IMR-90 (cell line): ENCODE measurements at regions not wholly inside any gene's neighbourhood (a gene's known extent, or its start where the extent isn't known, plus 50 kb on each side); places are given as distances from the start of the nearest gene placed in this dataset.

Experiments
- ATAC-seq: fragments of 200-7000 bp; cut with Tn5 transposase; 2 replicates; pipeline ENCODE4 v1.9.1; 2020; ENCODE audit warnings: low read depth, mild to moderate bottlenecking, moderate library complexity
- BruUV-seq: library from RNA; stranded (reverse); fragments of 400-500 nt; replicated peaks from 2 replicates; lab custom pipeline; 2021; lab: Mats Ljungman, UMichigan
- CTCF ChIA-PET: fragments of 300-600 bp; formaldehyde crosslinking; extraction: SDS; loops from one replicate; lab custom pipeline; 2021; ENCODE audit warnings: antibody characterized with exemption; lab: Yijun Ruan, JAX
- POLR2A ChIA-PET: fragments of 300-600 bp; sonication (Branson Sonifier 250); formaldehyde crosslinking; loops from one replicate; lab custom pipeline; 2022; ENCODE audit warnings: antibody characterized with exemption; ENCODE audit not compliant: unreplicated experiment; lab: Charles Lee
- DNase-seq: peaks from one replicate; pipeline ENCODE4 v3.0.0; 2013
- H2AFZ ChIP-seq: replicated peaks from 2 replicates; pipeline ENCODE3; 2013; ENCODE audit warnings: low read length, mild to moderate bottlenecking; ENCODE audit not compliant: poor library complexity
- H2AK5ac ChIP-seq: 2 replicates; pipeline ENCODE4 v1.6.1; 2013; ENCODE audit warnings: low read depth, low read length, inconsistent platforms
- H2AK9ac ChIP-seq: replicated peaks from 2 replicates; pipeline ENCODE3; 2013; ENCODE audit warnings: mild to moderate bottlenecking, low read depth, low read length, moderate library complexity; ENCODE audit not compliant: poor library complexity
- H2BK120ac ChIP-seq: 2 replicates; pipeline ENCODE4 v1.6.1; 2013; ENCODE audit warnings: low read depth, low read length, inconsistent platforms
- H2BK15ac ChIP-seq: 3 replicates; pipeline ENCODE4 v1.6.1; 2013; ENCODE audit warnings: low read depth, low read length, inconsistent platforms
- H2BK20ac ChIP-seq: 2 replicates; pipeline ENCODE4 v1.6.1; 2013; ENCODE audit warnings: low read depth, mild to moderate bottlenecking, inconsistent platforms, low read length, moderate library complexity
- H2BK5ac ChIP-seq: 2 replicates; pipeline ENCODE4 v1.6.1; 2013; ENCODE audit warnings: mild to moderate bottlenecking, low read depth, low read length, inconsistent platforms; ENCODE audit not compliant: poor library complexity, severe bottlenecking
- H3K14ac ChIP-seq: replicated peaks from 2 replicates; pipeline ENCODE4 v1.6.1; 2013; ENCODE audit warnings: low read depth, low read length, inconsistent platforms
- H3K18ac ChIP-seq: 2 replicates; pipeline ENCODE4 v1.6.1; 2013; ENCODE audit warnings: low read depth, low read length, control low read depth
- H3K23ac ChIP-seq: 2 replicates; pipeline ENCODE4 v1.6.1; 2013; ENCODE audit warnings: low read depth, low read length, inconsistent platforms
- H3K27ac ChIP-seq: 2 replicates; pipeline ENCODE4 v1.5.1; 2013; ENCODE audit warnings: mild to moderate bottlenecking, control low read depth, low read length; ENCODE audit not compliant: insufficient read depth
- H3K27me3 ChIP-seq: 2 replicates; pipeline ENCODE4 v1.6.1; 2013; ENCODE audit warnings: low read length; ENCODE audit not compliant: control insufficient read depth, insufficient read depth
- H3K36me3 ChIP-seq: 2 replicates; pipeline ENCODE4 v1.6.1; 2013; ENCODE audit warnings: low read length, mixed read lengths; ENCODE audit not compliant: control insufficient read depth, insufficient read depth
- H3K4ac ChIP-seq: 2 replicates; pipeline ENCODE4 v1.6.1; 2013; ENCODE audit warnings: low read depth, low read length, inconsistent platforms
- H3K4me1 ChIP-seq: 2 replicates; pipeline ENCODE4 v1.6.1; 2013; ENCODE audit warnings: low read length, mixed read lengths; ENCODE audit not compliant: control insufficient read depth, insufficient read depth
- H3K4me2 ChIP-seq: 2 replicates; pipeline ENCODE4 v1.6.1; 2013; ENCODE audit warnings: low read depth, mild to moderate bottlenecking, control low read depth, low read length, moderate library complexity
- H3K4me3 ChIP-seq: 2 replicates; pipeline ENCODE4 v1.5.1; 2013; ENCODE audit warnings: low read depth, mild to moderate bottlenecking, control low read depth, low read length, moderate library complexity; ENCODE audit not compliant: insufficient read depth
- H3K56ac ChIP-seq: 2 replicates; pipeline ENCODE4 v1.6.1; 2013; ENCODE audit warnings: low read length, inconsistent platforms; ENCODE audit not compliant: insufficient read depth; ENCODE audit errors: extremely low read depth
- H3K79me1 ChIP-seq, 2 experiments: 2 replicates each; pipeline ENCODE4 v1.6.1; 2013; ENCODE audit warnings: low read length in 2 of 2, inconsistent platforms in 1 of 2, low read depth in 1 of 2
- H3K9ac ChIP-seq: 2 replicates; pipeline ENCODE4 v1.6.1; 2013; ENCODE audit warnings: low read depth, low read length, control low read depth
- H3K9me1 ChIP-seq: 2 replicates; pipeline ENCODE4 v1.6.1; 2013; ENCODE audit warnings: low read length, inconsistent platforms; ENCODE audit not compliant: insufficient read depth
- H3K9me3 ChIP-seq: 2 replicates; pipeline ENCODE4 v1.6.1; 2013; ENCODE audit warnings: low read length; ENCODE audit not compliant: control insufficient read depth, insufficient read depth
- H4K20me1 ChIP-seq: 2 replicates; pipeline ENCODE4 v1.6.1; 2013; ENCODE audit warnings: low read length, inconsistent platforms; ENCODE audit not compliant: insufficient read depth
- H4K5ac ChIP-seq: 2 replicates; pipeline ENCODE4 v1.6.1; 2013; ENCODE audit warnings: mild to moderate bottlenecking, low read depth, low read length, control low read depth
- H4K8ac ChIP-seq, 2 experiments: 2 replicates each; pipeline ENCODE4 v1.6.1; 2013; ENCODE audit warnings: low read depth in 2 of 2, low read length in 2 of 2, control low read depth in 1 of 2, inconsistent platforms in 1 of 2
- H4K91ac ChIP-seq: 2 replicates; pipeline ENCODE4 v1.6.1; 2013; ENCODE audit warnings: low read depth, low read length, inconsistent platforms; ENCODE audit not compliant: insufficient read depth
- CEBPB ChIP-seq: IDR thresholded peaks from 2 replicates; pipeline ENCODE4 v1.6.1; 2012; ENCODE audit warnings: low read depth, low read length, improper control_type of control experiment
- CTCF ChIP-seq: conservative IDR thresholded peaks from 2 replicates; pipeline ENCODE4 v1.5.1; 2012; ENCODE audit warnings: mild to moderate bottlenecking, low read depth, low read length, improper control_type of control experiment
- ELK1 ChIP-seq: fragments of 150-350 bp; IDR thresholded peaks from 2 replicates; pipeline ENCODE4 v1.6.1; 2016; ENCODE audit warnings: low read depth, mild to moderate bottlenecking, low read length, moderate library complexity, borderline replicate concordance
- FOS ChIP-seq: fragments of 150-350 bp; IDR thresholded peaks from 2 replicates; pipeline ENCODE4 v1.6.1; 2016; ENCODE audit warnings: low read depth, low read length
- MAFK ChIP-seq: IDR thresholded peaks from 2 replicates; pipeline ENCODE4 v1.6.1; 2012; ENCODE audit warnings: low read depth, low read length, improper control_type of control experiment
- MAZ ChIP-seq: IDR thresholded peaks from 2 replicates; pipeline ENCODE4 v1.6.1; 2012; ENCODE audit warnings: low read depth, mild to moderate bottlenecking, low read length, improper control_type of control experiment, moderate library complexity, borderline replicate concordance
- MXI1 ChIP-seq: IDR thresholded peaks from 2 replicates; pipeline ENCODE4 v1.6.1; 2012; ENCODE audit warnings: low read depth, mild to moderate bottlenecking, low read length, moderate library complexity, borderline replicate concordance
- NFE2L2 ChIP-seq: fragments of 150-350 bp; IDR thresholded peaks from 2 replicates; pipeline ENCODE4 v1.6.1; 2016; ENCODE audit warnings: low read depth, mild to moderate bottlenecking, low read length
- POLR2A ChIP-seq: IDR thresholded peaks from 2 replicates; pipeline ENCODE4 v1.6.1; 2012; ENCODE audit warnings: mild to moderate bottlenecking, low read depth, low read length
- RAD21 ChIP-seq: IDR thresholded peaks from 2 replicates; pipeline ENCODE4 v1.6.1; 2012; ENCODE audit warnings: low read length, improper control_type of control experiment
- RCOR1 ChIP-seq: IDR thresholded peaks from 2 replicates; pipeline ENCODE4 v1.6.1; 2012; ENCODE audit warnings: mild to moderate bottlenecking, low read length, improper control_type of control experiment; ENCODE audit not compliant: insufficient replicate concordance
- RFX5 ChIP-seq: IDR thresholded peaks from 2 replicates; pipeline ENCODE4 v1.8.0; 2012; ENCODE audit warnings: low read depth, mild to moderate bottlenecking, low read length, moderate library complexity
- SMC3 ChIP-seq: fragments of 150-350 bp; IDR thresholded peaks from 2 replicates; pipeline ENCODE4 v1.6.1; 2016; ENCODE audit warnings: low read depth, mild to moderate bottlenecking, antibody characterized with exemption, low read length, moderate library complexity
- USF2 ChIP-seq: fragments of 150-350 bp; IDR thresholded peaks from 2 replicates; pipeline ENCODE4 v1.6.1; 2017; ENCODE audit warnings: mild to moderate bottlenecking, antibody characterized with exemption, low read length, low read depth
- WGBS, 2 experiments: methylation state at CpG; one replicate each; pipeline versions ENCODE4 v1.1.5 to v1.1.7; 2013; ENCODE audit warnings: missing lambda C conversion rate in 2 of 2; ENCODE audit not compliant: insufficient read length in 1 of 2; ENCODE audit errors: extremely low coverage in 2 of 2; 5-methylcytosine and 5-hydroxymethylcytosine counted together
- dilution Hi-C: fragments of 300-500 bp; cut with HindIII; formaldehyde crosslinking; loops from one replicate; pipeline ENCODE4 v1.14.3; 2018; ENCODE audit warnings: low sequenced_read_pairs; ENCODE audit not compliant: unreplicated experiment
- in situ Hi-C: fragments of 300-500 bp; cut with MboI; formaldehyde crosslinking; loops from 3 replicates; pipeline ENCODE4 v1.14.3; 2019; ENCODE audit warnings: low sequenced_read_pairs, inconsistent platforms, mixed read lengths
- intact Hi-C: fragments of 100-400 bp; cut with micrococcal nuclease; formaldehyde crosslinking; loops from 2 replicates; pipeline ENCODE4 v1.10.0; 2022

GRCh38 chr6:140283197-140283596 is 908.7 kb upstream of the CITED2 start:
- no TSS peak for BruUV-seq
- H4K91ac ChIP-seq, result no peak overlapping the region
- no peak overlapping the region for H2BK5ac ChIP-seq
- DNase-seq (no peak), ATAC-seq (no peak)
- no peak overlapping the region for H2AK9ac ChIP-seq
- ChIA-PET POLR2A (no interaction called here), CTCF (interaction anchor here (1.1 kb wide), 1 partner anchor 12 kb away, joined by 3 read pairs; no protein-coding TSS in a partner anchor)
- H3K9me3 ChIP-seq, result no peaks in the 10 kb centered on the region
- H3K14ac ChIP-seq, result no peak overlapping the region
- H3K23ac ChIP-seq, result no peak overlapping the region
- intact Hi-C loops, result no loop called here
- in situ Hi-C loops, result no loop called here
- H3K79me1 ChIP-seq, result no peaks in the 10 kb centered on the region
- H3K4ac ChIP-seq, result no peak overlapping the region
- no peak overlapping the region for H3K4me2 ChIP-seq
- H3K27me3 ChIP-seq, result no peaks in the 10 kb centered on the region
- no peaks in the 10 kb centered on the region for H3K4me1 ChIP-seq
- H3K56ac ChIP-seq, result no peak overlapping the region
- dilution Hi-C loops, result no loop called here
- H4K20me1 ChIP-seq, result no peaks in the 10 kb centered on the region
- H2AK5ac ChIP-seq, result no peak overlapping the region
- no peak overlapping the region for H2AFZ ChIP-seq
- H3K4me3 ChIP-seq, result no peak overlapping the region
- no peaks in the 10 kb centered on the region for H3K36me3 ChIP-seq
- no peak overlapping the region for H3K27ac ChIP-seq
- H3K9ac ChIP-seq, result no peak overlapping the region
- no peak overlapping the region for H4K8ac ChIP-seq
- H2BK20ac ChIP-seq, result no peak overlapping the region
- H3K9me1 ChIP-seq, result no peaks in the 10 kb centered on the region
- WGBS, 2 experiments, result no CpG with 5 or more reads among the region's 2 CpGs
- no peak overlapping the region for H2BK120ac ChIP-seq
- TF ChIP-seq POLR2A, result no peak
- TF ChIP-seq MAFK, result no peak
- TF ChIP-seq USF2, result no peak
- no peak for TF ChIP-seq CTCF
- no peak for TF ChIP-seq MXI1
- no peak for TF ChIP-seq CEBPB
- TF ChIP-seq NFE2L2, result no peak
- TF ChIP-seq FOS, result no peak
- TF ChIP-seq RFX5, result no peak
- no peak for TF ChIP-seq ELK1
- no peak for TF ChIP-seq SMC3
- no peak for TF ChIP-seq MAZ
- TF ChIP-seq RAD21, result no peak
- no peak for TF ChIP-seq RCOR1
- no peak overlapping the region for H4K5ac ChIP-seq
- H3K18ac ChIP-seq, result no peak overlapping the region
- no peak overlapping the region for H2BK15ac ChIP-seq
